Panc1 (cell line): ENCODE measurements at regions not wholly inside any gene's neighbourhood (a gene's known extent, or its start where the extent isn't known, plus 50 kb on each side); places are given as distances from the start of the nearest gene placed in this dataset.

Experiments
- ATAC-seq: fragments of 200-7000 bp; cut with Tn5 transposase; 2 replicates; pipeline ENCODE4 v1.9.1; 2020; ENCODE audit warnings: mild to moderate bottlenecking, moderate library complexity
- BruUV-seq: library from RNA; stranded (reverse); fragments of 400-500 nt; replicated peaks from 2 replicates; lab custom pipeline; 2021; lab: Mats Ljungman, UMichigan
- CTCF ChIA-PET: fragments of 300-600 bp; sonication (Branson Sonifier 250); formaldehyde crosslinking; loops from one replicate; lab custom pipeline; 2022; ENCODE audit warnings: antibody characterized with exemption; lab: Charles Lee
- POLR2A ChIA-PET: fragments of 300-600 bp; sonication (Branson Sonifier 250); formaldehyde crosslinking; loops from one replicate; lab custom pipeline; 2022; ENCODE audit warnings: antibody characterized with exemption; lab: Charles Lee
- DNase-seq: peaks from one replicate; pipeline ENCODE4 v3.0.0-alpha.2; 2010; ENCODE audit warnings: low read depth, low spot score
- H3K27ac ChIP-seq: 2 replicates; pipeline ENCODE4 v1.5.1; 2011; ENCODE audit warnings: mild to moderate bottlenecking, low read length, inconsistent platforms
- H3K27me3 ChIP-seq: fragments of 200-500 bp; sonication (Bioruptor generic); 2 replicates; pipeline ENCODE4 v1.6.0; 2014; ENCODE audit warnings: low read length, inconsistent platforms; ENCODE audit not compliant: control insufficient read depth, insufficient read depth
- H3K36me3 ChIP-seq: fragments of 200-500 bp; sonication (Bioruptor generic); 2 replicates; pipeline ENCODE4 v1.5.1; 2014; ENCODE audit warnings: inconsistent platforms, mild to moderate bottlenecking, low read length, moderate library complexity; ENCODE audit not compliant: control insufficient read depth, insufficient read depth
- H3K4me1 ChIP-seq: 2 replicates; pipeline ENCODE4 v1.5.1; 2011; ENCODE audit warnings: inconsistent platforms, mild to moderate bottlenecking, low read length, moderate library complexity; ENCODE audit not compliant: control insufficient read depth, insufficient read depth
- H3K4me3 ChIP-seq, 2 experiments: 2 replicates each; pipeline ENCODE4 v1.5.1; 2011 to 2012; ENCODE audit warnings: low read depth in 2 of 2, low read length in 2 of 2, mild to moderate bottlenecking in 2 of 2, inconsistent platforms in 1 of 2, moderate library complexity in 1 of 2
- H3K9me3 ChIP-seq: fragments of 200-500 bp; sonication (Bioruptor generic); 2 replicates; pipeline ENCODE4 v1.5.1; 2014; ENCODE audit warnings: low read depth, mild to moderate bottlenecking, inconsistent platforms, low read length, moderate library complexity; ENCODE audit not compliant: control insufficient read depth, insufficient read depth
- CTCF ChIP-seq: fragments of 450-650 bp; IDR thresholded peaks from 2 replicates; pipeline ENCODE4 v1.5.1; 2017; ENCODE audit warnings: mild to moderate bottlenecking
- POLR2AphosphoS5 ChIP-seq: IDR thresholded peaks from 2 replicates; pipeline ENCODE4 v1.6.1; 2012; ENCODE audit warnings: mild to moderate bottlenecking, low read depth, low read length, moderate library complexity
- REST ChIP-seq, 2 experiments: IDR thresholded peaks; 2 replicates each; pipeline ENCODE4 v1.6.1; 2011 to 2012; ENCODE audit warnings: low read depth in 2 of 2, control low read depth in 1 of 2, low read length in 1 of 2, mild to moderate bottlenecking in 1 of 2, moderate library complexity in 1 of 2; ENCODE audit not compliant: insufficient read depth in 1 of 2
- SIN3A ChIP-seq: IDR thresholded peaks from 2 replicates; pipeline ENCODE4 v1.6.1; 2012; ENCODE audit warnings: low read depth, mild to moderate bottlenecking, low read length, moderate library complexity, borderline replicate concordance; ENCODE audit not compliant: insufficient read depth
- TCF7L2 ChIP-seq: IDR thresholded peaks from 2 replicates; pipeline ENCODE4 v1.6.1; 2011; ENCODE audit warnings: mild to moderate bottlenecking, low read depth, low read length, inconsistent platforms
- in situ Hi-C: cut with HindIII; loops from 2 replicates; pipeline ENCODE4 v1.10.0; 2016; ENCODE audit warnings: low sequenced_read_pairs, low pct_unique_long_range_greater_than_20kb
- intact Hi-C: fragments of 100-400 bp; cut with micrococcal nuclease; formaldehyde crosslinking; loops from one replicate; pipeline ENCODE4 v1.10.0; 2022; ENCODE audit not compliant: unreplicated experiment

GRCh38 chr4:156158747-156159146, 205.1 kb upstream of the CTSO start:
- Histone ChIP-seq H3K36me3 (no peaks in the 10 kb centered on the region), H3K9me3 (no peaks in the 10 kb centered on the region), H3K4me3 (no peak overlapping the region), H3K4me1 (no peaks in the 10 kb centered on the region), H3K27ac (no peak overlapping the region), H3K27me3 (no peaks in the 10 kb centered on the region)
- DNase-seq (no peak), ATAC-seq (no peak)
- intact Hi-C loops (no loop called here), in situ Hi-C loops (no loop called here)
- CTCF ChIA-PET = no interaction called here
- POLR2A ChIA-PET = no interaction called here
- no peak for TF ChIP-seq CTCF
- no peak for TF ChIP-seq TCF7L2
- TF ChIP-seq SIN3A = no peak
- no peak for TF ChIP-seq POLR2AphosphoS5
- no peak for TF ChIP-seq REST (IDR thresholded peaks at IDR 0.05; ENCODE audit: insufficient read depth in 1 of 2, low read depth in 2 of 2, low read length in 1 of 2)
- no TSS peak for BruUV-seq

- intact Hi-C loops (no loop called here), in situ Hi-C loops (no loop called here)
- CTCF ChIA-PET = no interaction called here
- BruUV-seq = no TSS peak
- Histone ChIP-seq H3K4me1 (no peaks in the 10 kb centered on the region), H3K4me3 (no peak overlapping the region), H3K9me3 (no peaks in the 10 kb centered on the region), H3K36me3 (no peaks in the 10 kb centered on the region), H3K27ac (no peak overlapping the region), H3K27me3 (no peaks in the 10 kb centered on the region)
- ATAC-seq = no peak
- no peak for TF ChIP-seq POLR2AphosphoS5
- no peak for TF ChIP-seq CTCF
- TF ChIP-seq REST (IDR thresholded peaks at IDR 0.05; ENCODE audit: insufficient read depth in 1 of 2, low read depth in 2 of 2, low read length in 1 of 2) = no peak
- TF ChIP-seq SIN3A = no peak
- no peak for TF ChIP-seq TCF7L2
- POLR2A ChIA-PET = no interaction called here
- no peak for DNase-seq
Measured at GRCh38 chr4:156154978-156155377, 201.3 kb upstream of the CTSO start.
